ENCODE measurements at regions not wholly inside any gene's neighbourhood (a gene's known extent, or its start where the extent isn't known, plus 50 kb on each side); places are given as distances from the start of the nearest gene placed in this dataset.

DNA sequence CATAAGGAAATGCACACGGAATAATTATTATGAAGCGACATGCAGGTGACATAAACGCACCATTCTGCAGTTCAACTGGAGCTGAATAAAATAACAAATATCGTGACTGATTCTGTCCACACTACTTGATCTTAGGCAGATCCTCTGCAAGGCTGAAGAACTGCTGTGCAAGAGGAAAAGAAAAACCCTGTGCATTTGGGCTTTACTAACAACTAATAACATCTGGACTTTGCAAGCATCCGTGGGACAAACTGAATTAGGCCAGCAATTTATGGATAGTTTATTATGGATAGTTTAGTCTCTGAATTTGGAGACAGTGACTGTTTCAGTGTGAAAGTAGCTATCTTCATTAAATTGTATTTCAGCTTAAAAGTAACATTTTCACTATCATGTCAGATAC is 309.4 kb downstream of the SFMBT2 start:
- DNase-seq (ENCODE audit: extremely low spot score in 2 of 2), result no peak
- Histone ChIP-seq H3K27ac (no peak overlapping the region), H3K27me3 (no peaks in the 10 kb centered on the region), H3K4me3 (no peak overlapping the region), H3K9me3 (no peaks in the 10 kb centered on the region), H3K36me3 (no peaks in the 10 kb centered on the region), H3K4me1 (no peaks in the 10 kb centered on the region)
- TF ChIP-seq POLR2AphosphoS5 (IDR thresholded peaks at IDR 0.05; ENCODE audit: insufficient read depth in 1 of 2, low read depth in 1 of 2) (no peak), POLR2A (IDR thresholded peaks at IDR 0.05) (no peak)
- TF ChIP-seq, protein P1, sequence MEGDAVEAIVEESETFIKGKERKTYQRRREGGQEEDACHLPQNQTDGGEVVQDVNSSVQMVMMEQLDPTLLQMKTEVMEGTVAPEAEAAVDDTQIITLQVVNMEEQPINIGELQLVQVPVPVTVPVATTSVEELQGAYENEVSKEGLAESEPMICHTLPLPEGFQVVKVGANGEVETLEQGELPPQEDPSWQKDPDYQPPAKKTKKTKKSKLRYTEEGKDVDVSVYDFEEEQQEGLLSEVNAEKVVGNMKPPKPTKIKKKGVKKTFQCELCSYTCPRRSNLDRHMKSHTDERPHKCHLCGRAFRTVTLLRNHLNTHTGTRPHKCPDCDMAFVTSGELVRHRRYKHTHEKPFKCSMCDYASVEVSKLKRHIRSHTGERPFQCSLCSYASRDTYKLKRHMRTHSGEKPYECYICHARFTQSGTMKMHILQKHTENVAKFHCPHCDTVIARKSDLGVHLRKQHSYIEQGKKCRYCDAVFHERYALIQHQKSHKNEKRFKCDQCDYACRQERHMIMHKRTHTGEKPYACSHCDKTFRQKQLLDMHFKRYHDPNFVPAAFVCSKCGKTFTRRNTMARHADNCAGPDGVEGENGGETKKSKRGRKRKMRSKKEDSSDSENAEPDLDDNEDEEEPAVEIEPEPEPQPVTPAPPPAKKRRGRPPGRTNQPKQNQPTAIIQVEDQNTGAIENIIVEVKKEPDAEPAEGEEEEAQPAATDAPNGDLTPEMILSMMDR (IDR thresholded peaks at IDR 0.05), result no peak
- intact Hi-C loops (cut with DNase I), result no loop called here

DNA sequence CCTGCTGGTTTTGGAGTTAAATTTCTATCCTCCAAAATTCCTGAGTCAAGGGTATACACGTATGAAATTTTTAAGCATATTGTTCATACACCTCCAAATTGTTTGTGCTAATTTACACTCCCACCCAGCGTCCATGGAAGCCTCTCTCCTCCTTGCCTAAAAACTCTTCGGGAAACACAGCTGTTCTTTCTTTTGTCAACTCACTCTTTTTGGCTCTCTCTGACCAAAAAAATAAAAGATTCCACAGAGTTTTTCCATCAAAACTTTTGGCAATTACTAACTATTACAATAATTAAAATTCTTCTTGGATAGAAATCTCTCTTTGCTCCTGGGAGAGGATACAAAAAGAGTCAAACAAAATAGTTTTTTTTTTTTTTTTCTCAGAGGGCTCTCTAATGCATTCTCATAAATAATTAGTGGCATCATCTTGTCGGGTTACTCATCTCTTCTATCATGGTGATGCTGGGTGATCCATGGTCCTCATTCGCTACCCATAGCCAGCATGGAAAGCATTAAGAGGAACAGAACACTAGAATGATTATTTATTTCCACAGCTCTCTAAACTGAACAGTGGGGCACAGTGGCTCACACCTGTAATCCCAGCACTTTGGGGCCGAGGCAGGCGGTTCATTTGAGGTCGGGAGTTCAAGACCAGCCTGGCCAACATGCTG is 310.7 kb downstream of the SFMBT2 start:
- no peaks in the 10 kb centered on the region for H3K36me3 ChIP-seq
- H3K27ac ChIP-seq, result no peak overlapping the region
- TF ChIP-seq POLR2AphosphoS5 (IDR thresholded peaks at IDR 0.05; ENCODE audit: insufficient read depth in 1 of 2, low read depth in 1 of 2) (no peak), POLR2A (IDR thresholded peaks at IDR 0.05) (no peak)
- TF ChIP-seq, protein P1 (IDR thresholded peaks at IDR 0.05), result no peak
- H3K9me3 ChIP-seq, result no peaks in the 10 kb centered on the region
- H3K4me3 ChIP-seq, result no peak overlapping the region
- DNase-seq (ENCODE audit: extremely low spot score in 2 of 2), result no peak
- intact Hi-C loops (cut with DNase I), result no loop called here
- H3K27me3 ChIP-seq, result no peaks in the 10 kb centered on the region
- no peaks in the 10 kb centered on the region for H3K4me1 ChIP-seq

DNA sequence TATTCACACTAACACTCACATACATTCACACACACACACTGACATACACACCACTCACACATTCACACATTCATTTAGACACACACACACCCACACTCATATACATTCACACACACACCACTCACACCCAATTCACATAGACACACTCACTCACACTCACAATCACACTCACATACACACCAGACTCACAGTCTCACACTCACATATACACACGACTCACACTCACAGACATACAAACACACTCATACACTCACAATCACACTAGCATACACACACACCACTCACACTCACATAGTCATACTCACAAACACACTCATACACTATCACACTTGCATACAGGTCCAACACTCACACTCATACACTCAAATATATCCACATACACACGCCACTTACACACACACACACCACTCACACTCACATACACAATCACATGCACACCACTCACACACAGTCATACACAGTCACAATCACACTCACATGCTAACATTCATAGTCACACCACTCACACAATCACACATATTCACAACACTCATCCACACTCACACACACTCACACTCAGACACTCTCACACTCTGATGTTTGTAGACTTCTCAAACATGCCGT is 312.6 kb downstream of the SFMBT2 start:
- no peaks in the 10 kb centered on the region for H3K36me3 ChIP-seq
- H3K27ac ChIP-seq, result no peak overlapping the region
- no peak for DNase-seq (ENCODE audit: extremely low spot score in 2 of 2)
- TF ChIP-seq POLR2AphosphoS5 (IDR thresholded peaks at IDR 0.05; ENCODE audit: insufficient read depth in 1 of 2, low read depth in 1 of 2) (no peak), POLR2A (IDR thresholded peaks at IDR 0.05) (no peak)
- TF ChIP-seq, protein P1 (IDR thresholded peaks at IDR 0.05), result no peak
- no peaks in the 10 kb centered on the region for H3K9me3 ChIP-seq
- H3K4me1 ChIP-seq, result no peaks in the 10 kb centered on the region
- H3K27me3 ChIP-seq, result no peaks in the 10 kb centered on the region
- no peak overlapping the region for H3K4me3 ChIP-seq
- intact Hi-C loops (cut with DNase I), result no loop called here

DNA sequence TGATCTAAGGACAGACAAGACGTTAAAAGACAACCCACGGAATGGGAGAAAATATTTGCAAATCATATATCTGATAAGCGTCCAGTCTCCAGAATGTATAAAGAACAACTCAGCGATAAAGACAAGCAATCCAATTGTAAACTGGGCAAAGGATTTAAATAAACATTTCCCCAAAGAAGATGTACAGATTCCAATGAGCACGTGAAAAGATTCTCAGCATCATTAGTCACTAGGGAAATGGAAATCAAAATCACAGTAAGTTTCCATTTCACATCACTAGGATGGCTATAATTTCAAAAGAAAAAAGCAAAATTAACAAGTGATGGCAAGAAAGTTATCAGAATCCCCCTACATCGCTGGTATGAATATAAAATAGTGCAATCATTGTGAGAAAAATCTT is 316.1 kb downstream of the SFMBT2 start:
- Histone ChIP-seq H3K9me3 (no peaks in the 10 kb centered on the region), H3K4me1 (peaks cover 3% of the 10 kb centered on the region), H3K36me3 (no peaks in the 10 kb centered on the region), H3K27ac (no peak overlapping the region), H3K4me3 (no peak overlapping the region), H3K27me3 (no peaks in the 10 kb centered on the region)
- intact Hi-C loops (cut with DNase I), result no loop called here
- TF ChIP-seq POLR2AphosphoS5 (IDR thresholded peaks at IDR 0.05; ENCODE audit: insufficient read depth in 1 of 2, low read depth in 1 of 2) (no peak), POLR2A (IDR thresholded peaks at IDR 0.05) (no peak)
- TF ChIP-seq, protein P1 (IDR thresholded peaks at IDR 0.05), result no peak
- DNase-seq (ENCODE audit: extremely low spot score in 2 of 2), result no peak

DNA sequence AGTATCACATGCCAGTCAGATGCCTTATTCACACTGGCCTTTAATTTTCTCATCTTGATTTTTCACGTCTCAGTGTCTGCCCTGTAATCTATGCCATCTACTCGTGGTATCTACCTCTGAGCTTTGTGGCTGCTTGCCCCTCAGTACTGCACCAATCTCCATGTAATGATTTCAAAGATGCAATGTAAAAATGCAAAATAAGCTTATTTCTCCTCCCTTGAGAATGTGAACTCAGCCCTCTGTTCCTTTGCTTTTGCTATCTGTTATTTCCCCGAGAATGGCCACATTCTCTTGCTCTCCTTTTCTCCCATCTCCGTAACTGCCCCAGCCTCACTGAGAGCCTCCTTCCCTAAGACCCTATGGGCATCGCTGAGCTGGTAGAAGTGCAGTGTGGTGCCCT is 317.5 kb downstream of the SFMBT2 start:
- intact Hi-C loops (cut with DNase I), result no loop called here
- TF ChIP-seq, protein P1 (IDR thresholded peaks at IDR 0.05), result no peak
- no peak for TF ChIP-seq POLR2AphosphoS5 (IDR thresholded peaks at IDR 0.05; ENCODE audit: insufficient read depth in 1 of 2, low read depth in 1 of 2)
- no peak for TF ChIP-seq POLR2A (IDR thresholded peaks at IDR 0.05)
- Histone ChIP-seq H3K36me3 (no peaks in the 10 kb centered on the region), H3K27me3 (no peaks in the 10 kb centered on the region), H3K9me3 (no peaks in the 10 kb centered on the region), H3K4me1 (peaks cover 5% of the 10 kb centered on the region), H3K27ac (no peak overlapping the region), H3K4me3 (no peak overlapping the region)
- no peak for DNase-seq (ENCODE audit: extremely low spot score in 2 of 2)

Data from vagina (tissue), 2 donors.